ENCODE measurements at regions not wholly inside any gene's neighbourhood (a gene's known extent, or its start where the extent isn't known, plus 50 kb on each side); places are given as distances from the start of the nearest gene placed in this dataset.

DNA sequence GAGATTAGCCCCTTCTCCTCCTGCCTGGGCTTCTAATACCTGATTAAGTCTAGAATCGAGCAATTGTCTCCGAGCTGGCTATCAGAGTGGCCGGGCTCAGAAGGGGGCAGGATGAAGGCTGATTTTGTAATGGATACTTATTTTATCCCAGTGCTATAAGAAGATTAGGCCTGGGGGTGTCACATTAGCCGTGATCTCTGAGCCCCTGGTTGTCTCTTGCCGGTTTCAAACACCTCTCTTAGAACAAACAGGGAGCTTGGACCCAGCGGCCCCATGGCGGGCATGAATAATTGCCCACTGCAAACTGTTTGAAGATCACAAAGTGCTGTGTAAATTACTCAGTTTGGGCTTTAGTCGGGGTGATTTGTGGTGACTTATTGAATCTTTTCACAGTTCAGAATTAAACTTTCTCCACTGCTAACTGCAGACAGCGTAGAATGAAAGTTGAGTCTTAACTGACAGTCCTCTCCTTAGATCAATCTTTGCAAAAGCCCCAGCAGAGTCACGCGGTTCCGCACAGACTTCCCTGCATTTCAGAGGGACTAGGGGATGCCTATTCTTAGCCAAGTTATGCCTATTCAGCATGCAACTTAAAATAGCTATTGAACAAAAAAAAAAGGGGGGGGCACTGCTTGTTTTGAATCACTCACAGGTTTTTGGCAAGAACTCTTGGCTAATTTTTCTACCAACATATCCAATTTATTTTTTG is 200.6 kb upstream of the IRX1 start:
- intact Hi-C loops (cut with DNase I): no loop called here
- TF ChIP-seq, protein P1, sequence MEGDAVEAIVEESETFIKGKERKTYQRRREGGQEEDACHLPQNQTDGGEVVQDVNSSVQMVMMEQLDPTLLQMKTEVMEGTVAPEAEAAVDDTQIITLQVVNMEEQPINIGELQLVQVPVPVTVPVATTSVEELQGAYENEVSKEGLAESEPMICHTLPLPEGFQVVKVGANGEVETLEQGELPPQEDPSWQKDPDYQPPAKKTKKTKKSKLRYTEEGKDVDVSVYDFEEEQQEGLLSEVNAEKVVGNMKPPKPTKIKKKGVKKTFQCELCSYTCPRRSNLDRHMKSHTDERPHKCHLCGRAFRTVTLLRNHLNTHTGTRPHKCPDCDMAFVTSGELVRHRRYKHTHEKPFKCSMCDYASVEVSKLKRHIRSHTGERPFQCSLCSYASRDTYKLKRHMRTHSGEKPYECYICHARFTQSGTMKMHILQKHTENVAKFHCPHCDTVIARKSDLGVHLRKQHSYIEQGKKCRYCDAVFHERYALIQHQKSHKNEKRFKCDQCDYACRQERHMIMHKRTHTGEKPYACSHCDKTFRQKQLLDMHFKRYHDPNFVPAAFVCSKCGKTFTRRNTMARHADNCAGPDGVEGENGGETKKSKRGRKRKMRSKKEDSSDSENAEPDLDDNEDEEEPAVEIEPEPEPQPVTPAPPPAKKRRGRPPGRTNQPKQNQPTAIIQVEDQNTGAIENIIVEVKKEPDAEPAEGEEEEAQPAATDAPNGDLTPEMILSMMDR (IDR thresholded peaks at IDR 0.05; ENCODE audit: borderline replicate concordance, extremely low read depth, insufficient read depth): no peak
- Histone ChIP-seq H3K27ac (ENCODE audit: low read depth in 2 of 2, low read length in 2 of 2) (no peak overlapping the region), H3K4me1 (ENCODE audit: control insufficient read depth in 2 of 3, insufficient read depth in 2 of 3, low read depth in 1 of 3, low read length in 3 of 3) (no peaks in the 10 kb centered on the region), H3K9me3 (ENCODE audit: control insufficient read depth in 2 of 3, insufficient read depth in 1 of 3, low read length in 3 of 3) (peaks cover 0 to 7% (median 6%) of the 10 kb centered on the region in 3 donors), H3K9ac (ENCODE audit: low read length in 3 of 3) (no peak overlapping the region), H3K27me3 (ENCODE audit: control insufficient read depth, insufficient read depth, low read length) (no peaks in the 10 kb centered on the region), H3K36me3 (ENCODE audit: control insufficient read depth in 2 of 3, insufficient read depth in 3 of 3, low read length in 3 of 3) (no peaks in the 10 kb centered on the region), H3K4me3 (ENCODE audit: low read length in 3 of 3) (no peak overlapping the region)
- FAIRE-seq: no peak
- DNase-seq: no peak

GRCh38 chr5:3393920-3394597 is 201.6 kb upstream of the IRX1 start:
- H3K27me3 ChIP-seq (ENCODE audit: control insufficient read depth, insufficient read depth, low read length): no peaks in the 10 kb centered on the region
- peaks cover 0 to 2% (median 0%) of the 10 kb centered on the region in 3 donors for H3K9me3 ChIP-seq (ENCODE audit: control insufficient read depth in 2 of 3, insufficient read depth in 1 of 3, low read length in 3 of 3)
- TF ChIP-seq, protein P1 (IDR thresholded peaks at IDR 0.05; ENCODE audit: borderline replicate concordance, extremely low read depth, insufficient read depth): no peak
- no peak overlapping the region for H3K27ac ChIP-seq (ENCODE audit: low read depth in 2 of 2, low read length in 2 of 2)
- FAIRE-seq (no peak), DNase-seq (peak in 1 of 5 donors; percentile 13)
- H3K9ac ChIP-seq (ENCODE audit: low read length in 3 of 3): no peak overlapping the region
- no peaks in the 10 kb centered on the region for H3K36me3 ChIP-seq (ENCODE audit: control insufficient read depth in 2 of 3, insufficient read depth in 3 of 3, low read length in 3 of 3)
- no peaks in the 10 kb centered on the region for H3K4me1 ChIP-seq (ENCODE audit: control insufficient read depth in 2 of 3, insufficient read depth in 2 of 3, low read depth in 1 of 3, low read length in 3 of 3)
- intact Hi-C loops (cut with DNase I): no loop called here
- H3K4me3 ChIP-seq (ENCODE audit: low read length in 3 of 3): no peak overlapping the region

GRCh38 chr5:3393122-3393919 is 202.3 kb upstream of the IRX1 start:
- no peaks in the 10 kb centered on the region for H3K4me1 ChIP-seq (ENCODE audit: control insufficient read depth in 2 of 3, insufficient read depth in 2 of 3, low read depth in 1 of 3, low read length in 3 of 3)
- no peak overlapping the region for H3K4me3 ChIP-seq (ENCODE audit: low read length in 3 of 3)
- intact Hi-C loops (cut with DNase I): no loop called here
- FAIRE-seq: no peak
- no peak overlapping the region for H3K9ac ChIP-seq (ENCODE audit: low read length in 3 of 3)
- no peaks in the 10 kb centered on the region for H3K9me3 ChIP-seq (ENCODE audit: control insufficient read depth in 2 of 3, insufficient read depth in 1 of 3, low read length in 3 of 3)
- TF ChIP-seq, protein P1 (IDR thresholded peaks at IDR 0.05; ENCODE audit: borderline replicate concordance, extremely low read depth, insufficient read depth): no peak
- no peak overlapping the region for H3K27ac ChIP-seq (ENCODE audit: low read depth in 2 of 2, low read length in 2 of 2)
- DNase-seq: no peak
- no peaks in the 10 kb centered on the region for H3K27me3 ChIP-seq (ENCODE audit: control insufficient read depth, insufficient read depth, low read length)
- H3K36me3 ChIP-seq (ENCODE audit: control insufficient read depth in 2 of 3, insufficient read depth in 3 of 3, low read length in 3 of 3): no peaks in the 10 kb centered on the region
